Trophoblast cell (in vitro differentiated cells and primary cell): ENCODE measurements at regions not wholly inside any gene's neighbourhood (a gene's known extent, or its start where the extent isn't known, plus 50 kb on each side); places are given as distances from the start of the nearest gene placed in this dataset.
"Not testable (repeated sequence)": the region's sequence is repeated elsewhere in the genome, so short reads cannot be mapped to it uniquely, and the experiment has no call there.

Experiments used
- DNase-seq, 2 donors: peaks; one replicate each; pipeline ENCODE4 v3.0.0-alpha.2; 2016
- H2AFZ ChIP-seq: 2 replicates; pipeline ENCODE4 v1.6.1; 2013; ENCODE audit warnings: low read length, moderate library complexity, mild to moderate bottlenecking; ENCODE audit not compliant: insufficient read depth, poor library complexity
- H2AK5ac ChIP-seq: 2 replicates; pipeline ENCODE4 v1.6.1; 2013; ENCODE audit warnings: mild to moderate bottlenecking, low read length
- H2BK120ac ChIP-seq: 2 replicates; pipeline ENCODE4 v1.6.1; 2013; ENCODE audit warnings: low read length, mild to moderate bottlenecking, moderate library complexity; ENCODE audit not compliant: insufficient read depth, poor library complexity
- H2BK12ac ChIP-seq: 2 replicates; pipeline ENCODE4 v1.6.1; 2013; ENCODE audit warnings: mild to moderate bottlenecking, low read length, moderate library complexity
- H2BK5ac ChIP-seq: 2 replicates; pipeline ENCODE4 v1.6.1; 2013; ENCODE audit warnings: low read length, low read depth, moderate library complexity, mild to moderate bottlenecking; ENCODE audit not compliant: poor library complexity
- H3K14ac ChIP-seq: 2 replicates; pipeline ENCODE4 v1.6.1; 2013; ENCODE audit warnings: mild to moderate bottlenecking, low read length
- H3K18ac ChIP-seq: 2 replicates; pipeline ENCODE4 v1.6.1; 2013; ENCODE audit warnings: mild to moderate bottlenecking, low read length
- H3K23ac ChIP-seq: 2 replicates; pipeline ENCODE4 v1.6.1; 2013; ENCODE audit warnings: low read length
- H3K27ac ChIP-seq: 2 replicates; pipeline ENCODE4 v1.5.1; 2013; ENCODE audit warnings: low read depth, mild to moderate bottlenecking, inconsistent platforms, low read length, moderate library complexity
- H3K27me3 ChIP-seq: 2 replicates; pipeline ENCODE4 v1.6.1; 2013; ENCODE audit warnings: inconsistent platforms, mild to moderate bottlenecking, low read length, moderate library complexity; ENCODE audit not compliant: insufficient read depth
- H3K36me3 ChIP-seq, 2 experiments: 1 replicate in 1 of 2; 2 replicates in 1 of 2; pipeline ENCODE4 v1.6.1; 2013; ENCODE audit warnings: low read length in 2 of 2, mild to moderate bottlenecking in 2 of 2, moderate library complexity in 1 of 2; ENCODE audit not compliant: insufficient read depth in 2 of 2, control insufficient read depth in 1 of 2
- H3K4ac ChIP-seq: 2 replicates; pipeline ENCODE4 v1.6.1; 2013; ENCODE audit warnings: low read depth, mild to moderate bottlenecking, low read length, moderate library complexity
- H3K4me1 ChIP-seq, 2 experiments: 1 replicate in 1 of 2; 2 replicates in 1 of 2; pipeline ENCODE4 v1.6.1; 2013; ENCODE audit warnings: low read length in 2 of 2, mild to moderate bottlenecking in 2 of 2, moderate library complexity in 1 of 2; ENCODE audit not compliant: insufficient read depth in 2 of 2, control insufficient read depth in 1 of 2
- H3K4me2 ChIP-seq: 2 replicates; pipeline ENCODE4 v1.6.1; 2013; ENCODE audit warnings: inconsistent platforms, mild to moderate bottlenecking, low read length, moderate library complexity
- H3K4me3 ChIP-seq: 2 replicates; pipeline ENCODE4 v1.5.1; 2013; ENCODE audit warnings: mild to moderate bottlenecking, low read depth, low read length, inconsistent platforms
- H3K79me1 ChIP-seq: one replicate; pipeline ENCODE4 v1.6.1; 2013; ENCODE audit warnings: low read length
- H3K79me2 ChIP-seq: 2 replicates; pipeline ENCODE4 v1.6.1; 2013; ENCODE audit warnings: low read length, mild to moderate bottlenecking; ENCODE audit not compliant: control insufficient read depth, insufficient read depth, poor library complexity
- H3K9ac ChIP-seq: 2 replicates; pipeline ENCODE4 v1.6.1; 2013; ENCODE audit warnings: mild to moderate bottlenecking, low read length
- H3K9me3 ChIP-seq: 2 replicates; pipeline ENCODE4 v1.6.1; 2013; ENCODE audit warnings: low read depth, mild to moderate bottlenecking, control low read depth, inconsistent platforms, low read length; ENCODE audit not compliant: insufficient read depth
- H4K12ac ChIP-seq: 2 replicates; pipeline ENCODE4 v1.6.1; 2013; ENCODE audit warnings: low read depth, mild to moderate bottlenecking, low read length, moderate library complexity
- H4K8ac ChIP-seq: 2 replicates; pipeline ENCODE4 v1.6.1; 2013; ENCODE audit warnings: low read depth, mild to moderate bottlenecking, low read length, moderate library complexity
- H4K91ac ChIP-seq: one replicate; pipeline ENCODE4 v1.6.1; 2013; ENCODE audit warnings: low read depth, mild to moderate bottlenecking, low read length, moderate library complexity
- WGBS: extraction: QIAGEN DNeasy Blood & Tissue Kit; methylation state at CpG from one replicate; pipeline ENCODE4 v1.1.7; 2013; ENCODE audit warnings: missing lambda C conversion rate; ENCODE audit not compliant: insufficient read length, insufficient coverage; ENCODE audit errors: extremely low coverage; 5-methylcytosine and 5-hydroxymethylcytosine counted together

- no peak overlapping the region for H2BK5ac ChIP-seq
- H3K4me3 ChIP-seq: no peak overlapping the region
- H3K36me3 ChIP-seq: peaks cover 0 to 2% of the 10 kb centered on the region in 2 experiments
- no CpG with 5 or more reads among the region's 1 CpG for WGBS
- H3K4me1 ChIP-seq: no peaks in the 10 kb centered on the region
- H3K14ac ChIP-seq: no peak overlapping the region
- H4K91ac ChIP-seq: no peak overlapping the region
- H2AK5ac ChIP-seq: no peak overlapping the region
- no peaks in the 10 kb centered on the region for H3K27me3 ChIP-seq
- H3K4ac ChIP-seq: no peak overlapping the region
- H3K9ac ChIP-seq: no peak overlapping the region
- no peak overlapping the region for H3K27ac ChIP-seq
- H2AFZ ChIP-seq: no peak overlapping the region
- no peak overlapping the region for H4K8ac ChIP-seq
- H3K4me2 ChIP-seq: no peak overlapping the region
- H2BK12ac ChIP-seq: no peak overlapping the region
- H4K12ac ChIP-seq: no peak overlapping the region
- H3K23ac ChIP-seq: no peak overlapping the region
- H3K9me3 ChIP-seq: peaks cover 7% of the 10 kb centered on the region
- no peaks in the 10 kb centered on the region for H3K79me2 ChIP-seq
- no peak for DNase-seq
- H3K18ac ChIP-seq: no peak overlapping the region
- no peaks in the 10 kb centered on the region for H3K79me1 ChIP-seq
- no peak overlapping the region for H2BK120ac ChIP-seq
Measured at GRCh38 chr6:92962846-92963245, 456.5 kb downstream of the EPHA7 start.

- not testable (repeated sequence) for H3K36me3 ChIP-seq, H4K12ac ChIP-seq, H3K14ac ChIP-seq, H3K79me2 ChIP-seq, H4K8ac ChIP-seq, H3K4me2 ChIP-seq, H3K4ac ChIP-seq, H3K4me3 ChIP-seq, H2AK5ac ChIP-seq, H2BK12ac ChIP-seq, H4K91ac ChIP-seq, H3K9ac ChIP-seq, H3K18ac ChIP-seq, DNase-seq, H3K23ac ChIP-seq, H3K27me3 ChIP-seq, H3K4me1 ChIP-seq, H2BK5ac ChIP-seq, H3K9me3 ChIP-seq, H2BK120ac ChIP-seq, H2AFZ ChIP-seq, H3K79me1 ChIP-seq, H3K27ac ChIP-seq
- no CpG with 5 or more reads among the region's 7 CpGs for WGBS
Measured at GRCh38 chr6:92952111-92952510, 467.2 kb downstream of the EPHA7 start.

GRCh38 chr6:92945799-92946198 is 473.6 kb downstream of the EPHA7 start:
- H3K36me3 ChIP-seq: no peaks in the 10 kb centered on the region
- H3K9me3 ChIP-seq: no peaks in the 10 kb centered on the region
- no peak overlapping the region for H3K4ac ChIP-seq
- H4K8ac ChIP-seq: no peak overlapping the region
- no peak overlapping the region for H3K4me2 ChIP-seq
- no peak overlapping the region for H4K12ac ChIP-seq
- no peak overlapping the region for H2BK120ac ChIP-seq
- H3K9ac ChIP-seq: peak overlapping the region; percentile 38
- H4K91ac ChIP-seq: no peak overlapping the region
- DNase-seq: no peak
- H2BK12ac ChIP-seq: no peak overlapping the region
- no peak overlapping the region for H3K14ac ChIP-seq
- H3K79me1 ChIP-seq: peaks cover 4% of the 10 kb centered on the region
- no peak overlapping the region for H2AFZ ChIP-seq
- no peak overlapping the region for H2AK5ac ChIP-seq
- no peak overlapping the region for H3K4me3 ChIP-seq
- no CpG with 5 or more reads among the region's 3 CpGs for WGBS
- H3K4me1 ChIP-seq: peaks cover 0 to 3% of the 10 kb centered on the region in 2 experiments
- no peaks in the 10 kb centered on the region for H3K79me2 ChIP-seq
- no peak overlapping the region for H3K18ac ChIP-seq
- no peak overlapping the region for H3K23ac ChIP-seq
- no peak overlapping the region for H3K27ac ChIP-seq
- H2BK5ac ChIP-seq: no peak overlapping the region
- H3K27me3 ChIP-seq: no peaks in the 10 kb centered on the region

- Histone ChIP-seq H3K4me2 (no peak overlapping the region), H3K79me2 (no peaks in the 10 kb centered on the region), H3K9me3 (no peaks in the 10 kb centered on the region), H3K27ac (peak overlapping the region; percentile 22), H4K12ac (no peak overlapping the region), H3K14ac (no peak overlapping the region), H3K27me3 (no peaks in the 10 kb centered on the region), H3K18ac (no peak overlapping the region), H3K79me1 (peaks cover 4% of the 10 kb centered on the region), H3K4me1 (peaks cover 0 to 3% of the 10 kb centered on the region in 2 experiments), H3K36me3 (no peaks in the 10 kb centered on the region), H3K23ac (no peak overlapping the region), H4K91ac (peak overlapping the region; percentile 92), H2AFZ (no peak overlapping the region), H3K4ac (no peak overlapping the region), H3K9ac (no peak overlapping the region), H2BK12ac (peak overlapping the region; percentile 81), H3K4me3 (no peak overlapping the region), H4K8ac (no peak overlapping the region), H2BK5ac (peak overlapping the region; percentile 16), H2BK120ac (peak overlapping the region; percentile 84), H2AK5ac (no peak overlapping the region)
- no CpG with 5 or more reads among the region's 1 CpG for WGBS
- no peak for DNase-seq
Measured at GRCh38 chr6:92944132-92944531, 475.2 kb downstream of the EPHA7 start.
